Suprapubic skin (tissue), 4 donors: ENCODE measurements at regions not wholly inside any gene's neighbourhood (a gene's known extent, or its start where the extent isn't known, plus 50 kb on each side); places are given as distances from the start of the nearest gene placed in this dataset.

Experiments used
- DNase-seq, 2 donors: peaks; one replicate each; pipeline ENCODE4 v3.0.0-alpha.2; 2019; ENCODE audit warnings: low spot score in 2 of 2
- H3K27ac ChIP-seq: fragments of 200-600 bp; sonication (generic); one replicate; pipeline ENCODE4 v1.5.1; 2019
- H3K27me3 ChIP-seq: fragments of 200-600 bp; sonication (generic); one replicate; pipeline ENCODE4 v1.5.1; 2019
- H3K36me3 ChIP-seq: fragments of 200-600 bp; sonication (generic); one replicate; pipeline ENCODE4 v1.5.1; 2019
- H3K4me1 ChIP-seq: fragments of 200-600 bp; sonication (generic); one replicate; pipeline ENCODE4 v1.5.1; 2019
- H3K4me3 ChIP-seq: fragments of 200-600 bp; sonication (generic); one replicate; pipeline ENCODE4 v1.5.1; 2019; ENCODE audit warnings: mild to moderate bottlenecking
- H3K9me3 ChIP-seq: fragments of 200-600 bp; sonication (generic); one replicate; pipeline ENCODE4 v1.5.1; 2019
- EP300 ChIP-seq: sonication (generic); formaldehyde crosslinking; IDR thresholded peaks from one replicate; pipeline ENCODE4 v1.6.1; 2017; ENCODE audit warnings: antibody characterized with exemption
- POLR2A ChIP-seq, 2 donors: fragments of 450-650 bp; IDR thresholded peaks; one replicate each; pipeline ENCODE4 v1.6.1; 2017; ENCODE audit warnings: antibody characterized with exemption in 2 of 2, mild to moderate bottlenecking in 2 of 2, moderate library complexity in 2 of 2
- POLR2AphosphoS5 ChIP-seq, 3 donors: sonication (generic); formaldehyde crosslinking; IDR thresholded peaks; one replicate each; pipeline ENCODE4 v1.6.1; 2017; ENCODE audit warnings: antibody characterized with exemption in 3 of 3
- WGBS: methylation state at CpG from one replicate; pipeline ENCODE4 v1.1.5; 2018; 5-methylcytosine and 5-hydroxymethylcytosine counted together
- TF ChIP-seq, protein P1 (sequence below), 2 donors: fragments of 200-600 bp in 1 of 2; fragments of 450-650 bp in 1 of 2; sonication (generic) in 1 of 2; IDR thresholded peaks; one replicate each; pipeline ENCODE4 v1.5.1; 2016 to 2019; ENCODE audit warnings: antibody characterized with exemption in 2 of 2, mild to moderate bottlenecking in 1 of 2, moderate library complexity in 1 of 2

DNA sequence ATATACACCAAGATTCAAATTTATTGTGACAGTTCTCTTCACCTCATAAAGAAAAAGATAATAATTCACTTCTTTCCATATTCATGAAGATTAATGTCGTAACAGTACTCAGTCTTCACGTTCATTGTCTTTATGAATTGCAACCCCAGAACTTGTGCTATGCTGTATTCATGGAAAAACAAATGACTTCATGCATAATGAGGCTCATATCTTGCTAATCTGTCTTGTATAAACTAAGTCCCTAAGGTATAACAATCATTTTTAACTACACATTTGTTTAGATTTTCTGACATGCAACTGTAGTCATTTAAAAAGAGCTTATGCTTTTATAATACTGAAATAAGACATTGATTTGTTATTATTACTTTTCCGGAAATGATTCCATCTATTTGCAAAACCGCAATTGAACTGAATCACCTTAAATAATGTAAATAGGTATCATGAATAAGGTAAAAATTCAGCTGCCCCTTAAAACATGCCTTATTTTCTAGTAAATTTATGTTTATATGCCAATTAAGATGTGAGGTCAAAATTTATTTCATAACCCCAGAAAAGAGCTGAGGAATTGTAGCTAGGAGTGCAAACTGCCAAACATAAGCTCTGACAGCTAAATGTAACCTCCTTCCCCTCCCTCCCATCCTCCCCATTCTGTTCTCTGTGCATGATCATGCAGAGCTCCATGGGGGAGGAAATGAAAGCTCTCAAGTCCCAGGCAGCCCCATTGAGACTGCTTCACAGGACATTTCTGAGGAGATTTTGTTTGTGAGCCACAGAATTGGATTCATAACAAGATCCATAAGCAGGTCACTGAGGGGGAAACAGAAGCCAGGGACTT is 301.6 kb downstream of the ATP23 start:
- 80% methylated on average over 4 of the region's 4 CpGs for WGBS
- H3K36me3 ChIP-seq = no peaks in the 10 kb centered on the region
- DNase-seq = no peak

DNA sequence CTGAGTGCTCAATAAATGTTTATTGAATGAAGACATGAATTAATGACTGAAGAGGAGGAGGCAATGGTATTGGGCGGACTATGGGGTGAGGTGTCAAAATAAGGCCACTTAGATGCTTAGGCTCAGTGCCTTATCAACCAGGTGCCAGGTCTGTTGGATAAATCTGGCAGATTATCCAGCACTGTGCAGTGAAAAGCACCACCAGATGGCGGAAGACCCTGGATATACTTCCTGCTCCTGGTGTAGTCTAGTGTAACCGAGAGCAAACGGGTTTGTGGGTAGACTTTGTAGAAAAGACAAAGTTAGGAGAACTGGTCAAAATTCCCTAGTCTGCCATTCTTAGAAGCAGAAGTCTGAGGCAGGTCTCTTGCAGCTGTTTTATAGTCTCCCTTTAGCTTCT is 306.3 kb downstream of the ATP23 start:
- Histone ChIP-seq H3K27ac (no peak overlapping the region), H3K4me1 (no peaks in the 10 kb centered on the region), H3K4me3 (no peak overlapping the region), H3K27me3 (no peaks in the 10 kb centered on the region), H3K36me3 (no peaks in the 10 kb centered on the region), H3K9me3 (no peaks in the 10 kb centered on the region)
- WGBS = 85% methylated on average over 4 of the region's 4 CpGs
- no peak for DNase-seq
- TF ChIP-seq POLR2AphosphoS5 (IDR thresholded peaks at IDR 0.05) (no peak), POLR2A (IDR thresholded peaks at IDR 0.05) (no peak), EP300 (no peak)
- TF ChIP-seq, protein P1, sequence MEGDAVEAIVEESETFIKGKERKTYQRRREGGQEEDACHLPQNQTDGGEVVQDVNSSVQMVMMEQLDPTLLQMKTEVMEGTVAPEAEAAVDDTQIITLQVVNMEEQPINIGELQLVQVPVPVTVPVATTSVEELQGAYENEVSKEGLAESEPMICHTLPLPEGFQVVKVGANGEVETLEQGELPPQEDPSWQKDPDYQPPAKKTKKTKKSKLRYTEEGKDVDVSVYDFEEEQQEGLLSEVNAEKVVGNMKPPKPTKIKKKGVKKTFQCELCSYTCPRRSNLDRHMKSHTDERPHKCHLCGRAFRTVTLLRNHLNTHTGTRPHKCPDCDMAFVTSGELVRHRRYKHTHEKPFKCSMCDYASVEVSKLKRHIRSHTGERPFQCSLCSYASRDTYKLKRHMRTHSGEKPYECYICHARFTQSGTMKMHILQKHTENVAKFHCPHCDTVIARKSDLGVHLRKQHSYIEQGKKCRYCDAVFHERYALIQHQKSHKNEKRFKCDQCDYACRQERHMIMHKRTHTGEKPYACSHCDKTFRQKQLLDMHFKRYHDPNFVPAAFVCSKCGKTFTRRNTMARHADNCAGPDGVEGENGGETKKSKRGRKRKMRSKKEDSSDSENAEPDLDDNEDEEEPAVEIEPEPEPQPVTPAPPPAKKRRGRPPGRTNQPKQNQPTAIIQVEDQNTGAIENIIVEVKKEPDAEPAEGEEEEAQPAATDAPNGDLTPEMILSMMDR (IDR thresholded peaks at IDR 0.05) = no peak

More for the DNA sequence above, 301.6 kb downstream of the ATP23 start:
- Histone ChIP-seq H3K27ac (no peak overlapping the region), H3K4me1 (no peaks in the 10 kb centered on the region), H3K27me3 (no peaks in the 10 kb centered on the region), H3K4me3 (no peak overlapping the region), H3K9me3 (no peaks in the 10 kb centered on the region)
- TF ChIP-seq, protein P1 (IDR thresholded peaks at IDR 0.05) = no peak
- TF ChIP-seq POLR2A (IDR thresholded peaks at IDR 0.05) = no peak
- TF ChIP-seq EP300 = no peak
- no peak for TF ChIP-seq POLR2AphosphoS5 (IDR thresholded peaks at IDR 0.05)

DNA sequence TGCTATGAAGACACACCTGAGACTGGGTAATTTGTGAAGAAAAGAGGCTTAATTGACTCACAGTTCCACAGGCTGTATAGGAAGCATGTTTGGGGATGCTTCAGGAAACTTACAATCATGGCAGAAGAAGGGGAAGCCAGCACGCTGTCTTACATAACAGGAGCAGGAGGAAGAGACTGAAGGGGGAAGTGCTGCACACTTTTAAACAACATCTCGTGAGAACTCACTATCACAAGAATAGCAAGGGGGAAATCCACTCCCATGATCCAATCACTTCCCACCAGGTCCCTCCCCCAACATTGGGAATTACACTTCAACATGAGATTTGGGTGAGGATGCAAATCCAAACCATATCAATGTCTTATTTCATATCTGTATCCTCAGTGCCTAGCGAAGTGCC is 307.2 kb downstream of the ATP23 start:
- no peak overlapping the region for H3K27ac ChIP-seq
- no peaks in the 10 kb centered on the region for H3K4me1 ChIP-seq
- no peaks in the 10 kb centered on the region for H3K9me3 ChIP-seq
- H3K36me3 ChIP-seq = no peaks in the 10 kb centered on the region
- TF ChIP-seq, protein P1 (IDR thresholded peaks at IDR 0.05) = no peak
- TF ChIP-seq EP300 = no peak
- no peak for TF ChIP-seq POLR2AphosphoS5 (IDR thresholded peaks at IDR 0.05)
- TF ChIP-seq POLR2A (IDR thresholded peaks at IDR 0.05) = no peak
- no peak for DNase-seq
- 86% methylated on average over 3 of the region's 3 CpGs for WGBS
- no peak overlapping the region for H3K4me3 ChIP-seq
- H3K27me3 ChIP-seq = no peaks in the 10 kb centered on the region

DNA sequence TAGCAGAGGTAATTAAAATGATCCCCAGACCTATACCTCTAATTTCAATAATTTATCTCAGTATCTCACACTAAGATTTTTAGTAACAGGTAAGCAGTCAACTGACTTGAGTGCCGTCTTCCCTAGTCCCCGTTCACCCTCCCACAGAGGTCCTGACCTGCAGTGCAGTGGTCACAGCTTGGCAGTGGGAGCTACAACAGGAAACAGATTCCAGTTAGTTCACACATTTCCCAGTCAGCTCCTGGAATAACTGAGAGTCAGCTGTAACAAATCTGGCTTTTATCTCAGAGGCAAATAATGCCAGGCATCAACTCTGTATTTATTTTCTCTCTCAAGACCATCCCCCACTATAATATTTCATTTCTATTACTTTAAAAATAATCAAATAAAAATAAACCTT is 308.2 kb downstream of the ATP23 start:
- DNase-seq = no peak
- Histone ChIP-seq H3K4me1 (no peaks in the 10 kb centered on the region), H3K36me3 (no peaks in the 10 kb centered on the region), H3K9me3 (no peaks in the 10 kb centered on the region), H3K4me3 (no peak overlapping the region), H3K27me3 (no peaks in the 10 kb centered on the region), H3K27ac (no peak overlapping the region)
- 39% methylated on average over 2 of the region's 2 CpGs for WGBS
- TF ChIP-seq POLR2A (IDR thresholded peaks at IDR 0.05) = no peak
- TF ChIP-seq EP300 = no peak
- TF ChIP-seq, protein P1 (IDR thresholded peaks at IDR 0.05) = no peak
- TF ChIP-seq POLR2AphosphoS5 (IDR thresholded peaks at IDR 0.05) = no peak

DNA sequence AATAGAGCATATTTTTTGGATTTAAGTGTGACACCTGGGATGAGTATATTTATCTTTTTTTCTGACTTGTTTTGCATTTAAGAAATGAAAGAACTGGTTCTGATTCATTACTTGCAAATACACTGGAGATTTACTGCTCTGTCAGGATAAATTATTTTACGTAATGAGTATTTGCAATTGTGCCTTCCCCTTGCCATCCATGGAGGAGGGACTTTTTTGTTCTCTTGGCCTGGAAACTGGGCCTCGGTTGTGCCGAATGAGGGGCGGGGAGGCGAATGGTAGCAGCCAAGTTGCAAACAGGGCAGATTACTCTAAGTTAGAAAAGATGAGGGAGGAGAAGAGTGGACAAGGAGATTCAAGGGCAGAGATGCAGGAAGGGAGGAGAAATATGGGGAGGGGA is 308.7 kb downstream of the ATP23 start:
- Histone ChIP-seq H3K27me3 (no peaks in the 10 kb centered on the region), H3K9me3 (no peaks in the 10 kb centered on the region), H3K4me3 (no peak overlapping the region), H3K36me3 (no peaks in the 10 kb centered on the region), H3K27ac (no peak overlapping the region), H3K4me1 (no peaks in the 10 kb centered on the region)
- DNase-seq = no peak
- TF ChIP-seq POLR2A (IDR thresholded peaks at IDR 0.05) (no peak), EP300 (no peak), POLR2AphosphoS5 (IDR thresholded peaks at IDR 0.05) (no peak)
- TF ChIP-seq, protein P1 (IDR thresholded peaks at IDR 0.05) = no peak
- WGBS = 49% methylated on average over 5 of the region's 5 CpGs
